ENCODE measurements at regions not wholly inside any gene's neighbourhood (a gene's known extent, or its start where the extent isn't known, plus 50 kb on each side); places are given as distances from the start of the nearest gene placed in this dataset.

- TF ChIP-seq TAF1 (IDR thresholded peaks at IDR 0.05; ENCODE audit: borderline replicate concordance, low read depth, low read length) = no peak
- no peak for TF ChIP-seq POLR2A (IDR thresholded peaks at IDR 0.05; ENCODE audit: low read depth, low read length)
Observed at GRCh38 chr15:46815240-46815639, 902.1 kb upstream of the SEMA6D start.

All from GM12892 (cell line).